ENCODE measurements at regions not wholly inside any gene's neighbourhood (a gene's known extent, or its start where the extent isn't known, plus 50 kb on each side); places are given as distances from the start of the nearest gene placed in this dataset.
"Not testable (repeated sequence)": the region's sequence is repeated elsewhere in the genome, so short reads cannot be mapped to it uniquely, and the experiment has no call there.

DNA sequence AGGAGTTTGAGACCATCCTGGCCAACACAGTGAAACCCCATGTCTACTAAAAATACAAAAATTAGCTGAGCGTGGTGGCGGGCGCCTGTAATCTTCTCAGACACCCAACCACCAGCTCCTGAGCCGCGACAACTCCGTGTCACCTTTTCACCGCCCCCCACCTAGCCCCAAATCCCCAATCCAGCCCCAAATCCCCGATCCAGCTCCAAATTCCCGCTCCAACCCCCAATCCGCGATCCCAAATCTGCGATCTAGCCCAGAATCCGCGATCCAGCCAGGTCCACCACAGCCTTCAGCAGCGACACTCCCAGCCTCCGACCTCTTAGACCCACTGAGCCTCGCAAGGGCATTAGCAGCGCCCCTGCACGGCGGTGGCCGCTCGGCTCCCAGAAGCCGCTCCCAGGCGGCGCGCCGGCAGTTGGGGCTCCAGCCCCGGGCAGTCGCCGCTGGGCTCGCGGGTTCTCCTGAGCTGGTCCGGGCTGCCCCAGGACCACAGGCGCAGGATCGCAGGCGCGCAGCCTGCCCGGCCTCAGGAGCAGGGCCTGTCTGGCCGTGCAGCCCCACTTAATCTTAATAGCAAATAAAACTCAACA lies 4469.9 kb upstream of the OR11H1 start:
- TF ChIP-seq POLR2A, CTCF (IDR thresholded peaks at IDR 0.05): not testable (repeated sequence)

Measured in testis (tissue), 2 donors.